Mesenchymal stem cell (in vitro differentiated cells and primary cell): ENCODE measurements at regions not wholly inside any gene's neighbourhood (a gene's known extent, or its start where the extent isn't known, plus 50 kb on each side); places are given as distances from the start of the nearest gene placed in this dataset.

Experiments
- DNase-seq: peaks from one replicate; pipeline ENCODE4 v3.0.0-alpha.2; 2013
- H2AFZ ChIP-seq: one replicate; pipeline ENCODE4 v1.6.1; 2013; ENCODE audit warnings: low read depth, mild to moderate bottlenecking, control low read depth, inconsistent platforms, low read length, moderate library complexity
- H2AK5ac ChIP-seq: 2 replicates; pipeline ENCODE4 v1.6.1; 2013; ENCODE audit warnings: low read length, moderate library complexity, mild to moderate bottlenecking, inconsistent platforms; ENCODE audit not compliant: severe bottlenecking
- H2BK120ac ChIP-seq: one replicate; pipeline ENCODE4 v1.6.1; 2013; ENCODE audit warnings: low read depth, mild to moderate bottlenecking, inconsistent platforms, low read length, moderate library complexity
- H2BK12ac ChIP-seq, 2 experiments: one replicate each; pipeline ENCODE4 v1.6.1; 2013; ENCODE audit warnings: inconsistent platforms in 2 of 2, low read length in 2 of 2, mild to moderate bottlenecking in 2 of 2, moderate library complexity in 2 of 2, control low read depth in 1 of 2
- H2BK15ac ChIP-seq: one replicate; pipeline ENCODE4 v1.6.1; 2013; ENCODE audit warnings: mild to moderate bottlenecking, low read depth, inconsistent platforms; ENCODE audit not compliant: poor library complexity, severe bottlenecking
- H2BK5ac ChIP-seq: 2 replicates; pipeline ENCODE4 v1.6.1; 2013; ENCODE audit warnings: low read depth, mild to moderate bottlenecking, low read length, control low read depth, inconsistent platforms; ENCODE audit not compliant: poor library complexity, severe bottlenecking
- H3K14ac ChIP-seq, 2 experiments: one replicate each; pipeline ENCODE4 v1.6.1; 2013; ENCODE audit warnings: inconsistent platforms in 2 of 2, low read length in 2 of 2, control low read depth in 1 of 2, mild to moderate bottlenecking in 1 of 2, moderate library complexity in 1 of 2
- H3K18ac ChIP-seq, 2 experiments: one replicate each; pipeline ENCODE4 v1.6.1; 2013; ENCODE audit warnings: inconsistent platforms in 2 of 2, low read length in 2 of 2, control low read depth in 1 of 2, low read depth in 1 of 2, mild to moderate bottlenecking in 1 of 2
- H3K23ac ChIP-seq, 2 experiments: one replicate each; pipeline ENCODE4 v1.6.1; 2013; ENCODE audit warnings: inconsistent platforms in 2 of 2, low read length in 2 of 2, mild to moderate bottlenecking in 2 of 2, moderate library complexity in 2 of 2, control low read depth in 1 of 2
- H3K27ac ChIP-seq: 2 replicates; pipeline ENCODE4 v1.5.1; 2013; ENCODE audit warnings: mild to moderate bottlenecking, moderate library complexity, low read length, control low read depth, inconsistent platforms; ENCODE audit not compliant: poor library complexity, severe bottlenecking
- H3K27me3 ChIP-seq, 2 experiments: 2 replicates each; pipeline versions ENCODE4 v1.6.1 to v1.7.0; 2013; ENCODE audit warnings: low read length in 2 of 2, mild to moderate bottlenecking in 2 of 2, moderate library complexity in 2 of 2, control low read depth in 1 of 2, inconsistent platforms in 1 of 2; ENCODE audit not compliant: control insufficient read depth in 1 of 2, insufficient read depth in 1 of 2
- H3K36me3 ChIP-seq, 2 experiments: 2 replicates each; pipeline versions ENCODE4 v1.6.1 to v1.7.0; 2013; ENCODE audit warnings: low read length in 2 of 2, control low read depth in 1 of 2, inconsistent platforms in 1 of 2, low read depth in 1 of 2, mild to moderate bottlenecking in 1 of 2; ENCODE audit not compliant: insufficient read depth in 2 of 2, control insufficient read depth in 1 of 2
- H3K4ac ChIP-seq, 2 experiments: one replicate each; pipeline ENCODE4 v1.6.1; 2013; ENCODE audit warnings: inconsistent platforms in 2 of 2, low read length in 2 of 2, mild to moderate bottlenecking in 2 of 2, moderate library complexity in 2 of 2, control low read depth in 1 of 2, low read depth in 1 of 2
- H3K4me1 ChIP-seq: 2 replicates; pipeline ENCODE4 v1.6.1; 2013; ENCODE audit warnings: low read depth, low read length, control low read depth; ENCODE audit not compliant: control insufficient read depth, insufficient read depth
- H3K4me2 ChIP-seq: 2 replicates; pipeline ENCODE4 v1.6.1; 2013; ENCODE audit warnings: low read length, mild to moderate bottlenecking, inconsistent platforms; ENCODE audit not compliant: poor library complexity, severe bottlenecking
- H3K4me3 ChIP-seq, 2 experiments: 2 replicates each; pipeline versions ENCODE4 v1.5.1 to v1.7.0; 2013; ENCODE audit warnings: low read length in 2 of 2, mild to moderate bottlenecking in 2 of 2, control low read depth in 1 of 2, low read depth in 1 of 2; ENCODE audit not compliant: insufficient read depth in 1 of 2
- H3K79me1 ChIP-seq: replicated peaks from 2 replicates; pipeline ENCODE4 v1.6.1; 2013; ENCODE audit warnings: mild to moderate bottlenecking, control low read depth, low read length, inconsistent platforms; ENCODE audit not compliant: poor library complexity, severe bottlenecking
- H3K9ac ChIP-seq: 2 replicates; pipeline ENCODE4 v1.7.0; 2013; ENCODE audit warnings: mild to moderate bottlenecking, low read length, moderate library complexity
- H3K9me3 ChIP-seq: 2 replicates; pipeline ENCODE4 v1.7.0; 2013; ENCODE audit warnings: mild to moderate bottlenecking, low read length; ENCODE audit not compliant: control insufficient read depth
- H4K8ac ChIP-seq: one replicate; pipeline ENCODE4 v1.6.1; 2013; ENCODE audit warnings: inconsistent platforms, mild to moderate bottlenecking, low read length, moderate library complexity
- H4K91ac ChIP-seq: one replicate; pipeline ENCODE4 v1.6.1; 2013; ENCODE audit warnings: mild to moderate bottlenecking, low read length, inconsistent platforms
- WGBS: methylation state at CpG from one replicate; pipeline ENCODE4 v1.1.7; 2013; ENCODE audit warnings: mixed read lengths; 5-methylcytosine and 5-hydroxymethylcytosine counted together

GRCh38 chr13:72041165-72041564 is 174.2 kb upstream of the DACH1 start:
- Histone ChIP-seq H3K4ac (no peak overlapping the region), H2AFZ (no peak overlapping the region), H2BK5ac (no peak overlapping the region), H3K9ac (no peak overlapping the region), H4K91ac (no peak overlapping the region), H2BK12ac (no peak overlapping the region), H3K36me3 (no peaks in the 10 kb centered on the region), H2BK120ac (no peak overlapping the region), H3K4me2 (no peak overlapping the region), H2AK5ac (no peak overlapping the region), H3K79me1 (no peaks in the 10 kb centered on the region), H3K4me3 (no peak overlapping the region), H3K9me3 (peaks cover 12% of the 10 kb centered on the region), H3K18ac (no peak overlapping the region), H3K23ac (no peak overlapping the region), H3K27me3 (no peaks in the 10 kb centered on the region), H3K14ac (no peak overlapping the region), H2BK15ac (no peak overlapping the region), H3K4me1 (no peaks in the 10 kb centered on the region), H3K27ac (no peak overlapping the region), H4K8ac (no peak overlapping the region)
- 64% methylated on average over 2 of the region's 2 CpGs for WGBS
- no peak for DNase-seq

- H2BK12ac ChIP-seq, result no peak overlapping the region
- H3K4me1 ChIP-seq, result no peaks in the 10 kb centered on the region
- 98% methylated on average over 3 of the region's 3 CpGs for WGBS
- no peak overlapping the region for H4K8ac ChIP-seq
- H3K79me1 ChIP-seq, result no peaks in the 10 kb centered on the region
- no peak overlapping the region for H3K27ac ChIP-seq
- H3K23ac ChIP-seq, result no peak overlapping the region
- H3K4me3 ChIP-seq, result no peak overlapping the region
- no peak overlapping the region for H3K14ac ChIP-seq
- no peak overlapping the region for H3K18ac ChIP-seq
- H2BK120ac ChIP-seq, result no peak overlapping the region
- peaks cover 12% of the 10 kb centered on the region for H3K9me3 ChIP-seq
- no peak for DNase-seq
- no peaks in the 10 kb centered on the region for H3K36me3 ChIP-seq
- no peak overlapping the region for H3K9ac ChIP-seq
- no peak overlapping the region for H2AFZ ChIP-seq
- no peak overlapping the region for H3K4ac ChIP-seq
- H2AK5ac ChIP-seq, result no peak overlapping the region
- no peak overlapping the region for H3K4me2 ChIP-seq
- H3K27me3 ChIP-seq, result no peaks in the 10 kb centered on the region
- H2BK5ac ChIP-seq, result no peak overlapping the region
- no peak overlapping the region for H4K91ac ChIP-seq
- no peak overlapping the region for H2BK15ac ChIP-seq
Measured at GRCh38 chr13:72039126-72039525, 172.1 kb upstream of the DACH1 start.

- H3K18ac ChIP-seq, result no peak overlapping the region
- no peak for DNase-seq
- 79% methylated on average over 1 of the region's 3 CpGs for WGBS
- no peak overlapping the region for H4K91ac ChIP-seq
- no peak overlapping the region for H3K4ac ChIP-seq
- H3K4me2 ChIP-seq, result no peak overlapping the region
- no peaks in the 10 kb centered on the region for H3K4me1 ChIP-seq
- no peaks in the 10 kb centered on the region for H3K79me1 ChIP-seq
- H3K27ac ChIP-seq, result no peak overlapping the region
- no peak overlapping the region for H2BK15ac ChIP-seq
- H3K23ac ChIP-seq, result no peak overlapping the region
- no peak overlapping the region for H3K14ac ChIP-seq
- H2AK5ac ChIP-seq, result no peak overlapping the region
- no peak overlapping the region for H2BK12ac ChIP-seq
- no peak overlapping the region for H3K9ac ChIP-seq
- H3K4me3 ChIP-seq, result no peak overlapping the region
- H2BK120ac ChIP-seq, result no peak overlapping the region
- no peaks in the 10 kb centered on the region for H3K27me3 ChIP-seq
- no peak overlapping the region for H2AFZ ChIP-seq
- H2BK5ac ChIP-seq, result no peak overlapping the region
- H4K8ac ChIP-seq, result no peak overlapping the region
- peaks cover 38% of the 10 kb centered on the region for H3K9me3 ChIP-seq
- H3K36me3 ChIP-seq, result no peaks in the 10 kb centered on the region
Measured at GRCh38 chr13:72029981-72030380, 163.0 kb upstream of the DACH1 start.

GRCh38 chr13:72025836-72026235 is 158.8 kb upstream of the DACH1 start:
- WGBS, result no CpG with 5 or more reads among the region's 1 CpG
- Histone ChIP-seq H3K27ac (no peak overlapping the region), H2BK15ac (no peak overlapping the region), H2BK12ac (no peak overlapping the region), H2AFZ (no peak overlapping the region), H3K23ac (no peak overlapping the region), H2BK5ac (no peak overlapping the region), H4K8ac (no peak overlapping the region), H2AK5ac (no peak overlapping the region), H3K4me1 (no peaks in the 10 kb centered on the region), H3K36me3 (no peaks in the 10 kb centered on the region), H3K14ac (no peak overlapping the region), H3K79me1 (no peaks in the 10 kb centered on the region), H3K27me3 (no peaks in the 10 kb centered on the region), H3K4ac (no peak overlapping the region), H3K18ac (no peak overlapping the region), H3K9me3 (peaks cover 39% of the 10 kb centered on the region), H3K9ac (no peak overlapping the region), H4K91ac (no peak overlapping the region), H2BK120ac (no peak overlapping the region), H3K4me2 (no peak overlapping the region), H3K4me3 (no peak overlapping the region)
- DNase-seq, result no peak
